GM21619 (cell line): ENCODE measurements at regions not wholly inside any gene's neighbourhood (a gene's known extent, or its start where the extent isn't known, plus 50 kb on each side); places are given as distances from the start of the nearest gene placed in this dataset.
"Not testable (repeated sequence)": the region's sequence is repeated elsewhere in the genome, so short reads cannot be mapped to it uniquely, and the experiment has no call there.

ENCODE experiments used
- ATAC-seq: cut with Tn5 transposase; IDR thresholded peaks from one replicate; pipeline ENCODE4 v1.9.1; 2021; ENCODE audit not compliant: unreplicated experiment

GRCh38 chr1:143709606-143710259 is 262.1 kb downstream of the FAM72C start:
- ATAC-seq, result not testable (repeated sequence)

- ATAC-seq, result not testable (repeated sequence)
Observed at GRCh38 chr1:143702739-143703138, 269.0 kb downstream of the FAM72C start.

GRCh38 chr1:143699731-143700130 is 272.1 kb downstream of the FAM72C start:
- no peak for ATAC-seq

- ATAC-seq, result no peak
Observed at GRCh38 chr1:143699115-143699514, 272.7 kb downstream of the FAM72C start.

- ATAC-seq, result no peak
Observed at GRCh38 chr1:143698016-143698415, 273.8 kb downstream of the FAM72C start.

- ATAC-seq, result no peak
Observed at GRCh38 chr1:143694085-143694484, 277.7 kb downstream of the FAM72C start.

GRCh38 chr1:143691971-143692529 is 279.7 kb downstream of the FAM72C start:
- no peak for ATAC-seq

- no peak for ATAC-seq
Observed at GRCh38 chr1:143691400-143691891, 280.3 kb downstream of the FAM72C start.

- no peak for ATAC-seq
Observed at GRCh38 chr1:143689781-143690180, 282.0 kb downstream of the FAM72C start.

GRCh38 chr1:143680304-143680703 is 291.5 kb downstream of the FAM72C start:
- no peak for ATAC-seq

GRCh38 chr1:143672983-143673382 is 298.8 kb downstream of the FAM72C start:
- ATAC-seq, result no peak

GRCh38 chr1:143667730-143668129 is 304.1 kb downstream of the FAM72C start:
- ATAC-seq, result no peak

GRCh38 chr1:143666851-143667250 is 304.9 kb downstream of the FAM72C start:
- no peak for ATAC-seq

- no peak for ATAC-seq
Observed at GRCh38 chr1:143665606-143666005, 306.2 kb downstream of the FAM72C start.

GRCh38 chr1:143663056-143663455 is 308.7 kb downstream of the FAM72C start:
- ATAC-seq, result not testable (repeated sequence)

- ATAC-seq, result no peak
Observed at GRCh38 chr1:143661418-143662101, 310.2 kb downstream of the FAM72C start.

GRCh38 chr1:143660354-143660941 is 311.3 kb downstream of the FAM72C start:
- no peak for ATAC-seq

GRCh38 chr1:143653429-143653802 is 318.4 kb downstream of the FAM72C start:
- ATAC-seq, result no peak

GRCh38 chr1:143652744-143653428 is 318.9 kb downstream of the FAM72C start:
- ATAC-seq, result no peak

- no peak for ATAC-seq
Observed at GRCh38 chr1:143652187-143652586, 319.6 kb downstream of the FAM72C start.

GRCh38 chr1:143651350-143651992 is 320.3 kb downstream of the FAM72C start:
- ATAC-seq, result no peak
